Hepatic stellate cell (primary cell): ENCODE measurements at regions not wholly inside any gene's neighbourhood (a gene's known extent, or its start where the extent isn't known, plus 50 kb on each side); places are given as distances from the start of the nearest gene placed in this dataset.
"Not testable (repeated sequence)": the region's sequence is repeated elsewhere in the genome, so short reads cannot be mapped to it uniquely, and the experiment has no call there.

Experiments used
- DNase-seq: peaks from one replicate; pipeline ENCODE4 v3.0.0; 2011; ENCODE audit warnings: low spot score

DNA sequence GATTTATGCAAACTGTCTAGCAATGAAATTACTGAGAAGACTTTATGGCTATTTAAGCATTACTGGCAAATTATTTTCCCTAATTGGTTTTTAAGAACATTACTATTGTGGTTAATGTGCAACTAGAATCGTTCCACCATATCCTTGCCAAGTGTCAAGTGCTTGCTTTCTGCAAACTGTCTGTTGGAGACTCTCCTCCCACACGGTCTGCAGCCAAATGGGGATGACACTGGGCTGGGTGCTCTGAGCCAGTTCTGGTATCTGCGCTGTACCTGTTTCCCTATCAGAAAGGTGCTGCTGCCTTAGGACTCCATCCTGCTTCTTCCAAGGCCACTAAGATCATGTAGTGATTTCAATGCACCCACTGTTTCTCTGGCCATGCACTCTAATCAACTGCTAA, 110.4 kb downstream of the RAMP3 start:
- DNase-seq, result no peak

DNA sequence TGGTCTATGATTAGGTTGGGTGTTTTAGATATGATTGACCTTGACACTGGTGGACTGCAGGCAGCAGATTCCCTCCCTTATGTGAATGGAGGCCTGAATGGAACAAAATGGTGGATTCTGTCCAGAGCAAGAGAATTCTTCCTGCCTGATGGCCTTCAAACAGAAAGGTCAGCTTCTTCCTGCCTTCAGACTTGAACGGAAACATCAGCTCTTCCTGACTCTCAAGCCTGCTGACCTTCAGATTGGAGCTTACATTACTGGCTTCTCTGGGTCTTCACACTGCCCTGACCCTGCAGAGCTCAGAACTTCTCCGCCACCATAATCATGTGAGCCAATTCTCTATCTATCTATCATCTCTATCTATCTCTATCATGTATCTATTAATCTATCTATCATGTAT, 111.6 kb downstream of the RAMP3 start:
- DNase-seq, result no peak

- DNase-seq, result no peak
Measured at GRCh38 chr7:45278763-45279398, 121.3 kb downstream of the RAMP3 start.

DNA sequence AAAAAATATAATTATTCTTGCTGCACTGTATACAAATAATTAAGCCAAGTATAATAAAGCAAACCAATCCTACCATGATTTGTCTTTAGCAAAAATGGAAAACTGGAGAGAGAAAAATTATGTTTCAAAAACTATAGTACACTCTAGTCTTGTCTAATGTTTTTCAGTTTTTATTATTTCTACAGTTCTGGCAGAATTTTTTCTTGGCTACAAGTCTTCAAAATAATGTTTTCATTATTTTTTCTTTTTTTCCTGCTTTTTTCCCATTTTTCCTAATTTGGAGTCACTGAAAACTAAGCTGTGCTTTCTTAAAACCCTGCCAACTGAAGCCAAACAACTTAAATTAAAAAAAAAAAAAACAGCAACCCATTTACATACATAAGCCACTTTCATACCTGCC, 132.0 kb downstream of the RAMP3 start:
- not testable (repeated sequence) for DNase-seq

DNA sequence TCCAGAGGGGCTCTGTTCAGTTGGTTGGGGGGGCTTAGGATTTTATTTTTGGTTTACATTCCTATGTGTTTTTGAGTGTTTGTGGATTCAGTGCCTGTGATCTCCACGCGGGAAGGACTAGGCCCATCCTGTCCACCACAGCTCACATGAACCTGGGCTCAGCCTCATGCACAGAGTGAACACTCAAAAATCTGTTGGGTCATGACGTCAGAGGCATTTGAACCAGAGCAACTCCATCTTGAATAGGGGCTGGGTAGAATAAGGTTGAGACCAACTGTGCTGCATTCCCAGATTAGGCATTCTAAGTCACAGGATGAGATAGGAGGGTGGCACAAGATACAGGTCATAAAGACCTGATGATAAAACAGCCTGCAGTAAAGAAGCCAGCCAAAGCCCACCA, 133.3 kb downstream of the RAMP3 start:
- DNase-seq, result no peak

DNA sequence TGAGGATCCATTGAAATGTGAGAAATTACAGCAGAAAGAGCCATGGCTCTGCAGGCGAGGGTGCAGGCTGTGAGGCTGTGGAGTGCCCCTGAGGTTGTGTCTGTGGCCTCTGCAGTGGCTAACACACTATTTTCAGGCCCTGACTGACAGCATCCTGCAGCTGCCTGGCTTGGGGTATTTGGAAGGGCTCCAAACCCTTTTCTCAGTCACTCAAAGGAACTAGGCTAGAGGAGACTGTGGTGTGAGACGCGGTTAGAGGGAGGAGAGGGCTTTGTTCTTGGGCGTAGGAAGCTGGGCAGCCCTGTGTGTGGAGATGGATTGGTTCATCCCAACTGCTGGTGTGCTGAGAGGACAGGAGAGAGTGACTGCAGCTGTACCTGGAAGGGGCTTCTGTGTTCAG, 134.9 kb downstream of the RAMP3 start:
- no peak for DNase-seq

GRCh38 chr7:45293295-45293942, 135.8 kb downstream of the RAMP3 start:
- DNase-seq, result no peak

GRCh38 chr7:45294559-45294958, 137.0 kb downstream of the RAMP3 start:
- DNase-seq, result no peak

DNA sequence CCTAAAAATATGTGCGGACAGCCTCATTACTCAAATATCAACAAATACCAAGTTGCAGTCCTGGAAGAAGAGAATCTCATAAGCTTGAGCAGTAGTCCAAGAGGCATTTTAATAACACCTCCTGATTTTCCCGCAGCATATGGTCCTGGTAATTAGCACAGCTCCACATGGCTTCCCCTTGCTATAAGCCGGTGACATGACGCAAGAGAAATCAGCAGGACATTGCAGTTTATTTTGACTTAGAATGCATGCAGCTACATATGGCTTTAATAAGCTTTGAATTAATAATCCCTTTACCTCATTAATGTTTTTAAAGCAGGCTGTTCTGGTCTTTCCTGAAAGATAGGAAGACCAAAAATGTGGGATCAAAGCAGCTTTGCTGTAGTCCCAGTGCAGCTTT, 137.6 kb downstream of the RAMP3 start:
- no peak for DNase-seq

- DNase-seq, result no peak
Measured at GRCh38 chr7:45296748-45297147, 139.2 kb downstream of the RAMP3 start.

GRCh38 chr7:45306752-45307305, 149.2 kb downstream of the RAMP3 start:
- DNase-seq, result no peak

DNA sequence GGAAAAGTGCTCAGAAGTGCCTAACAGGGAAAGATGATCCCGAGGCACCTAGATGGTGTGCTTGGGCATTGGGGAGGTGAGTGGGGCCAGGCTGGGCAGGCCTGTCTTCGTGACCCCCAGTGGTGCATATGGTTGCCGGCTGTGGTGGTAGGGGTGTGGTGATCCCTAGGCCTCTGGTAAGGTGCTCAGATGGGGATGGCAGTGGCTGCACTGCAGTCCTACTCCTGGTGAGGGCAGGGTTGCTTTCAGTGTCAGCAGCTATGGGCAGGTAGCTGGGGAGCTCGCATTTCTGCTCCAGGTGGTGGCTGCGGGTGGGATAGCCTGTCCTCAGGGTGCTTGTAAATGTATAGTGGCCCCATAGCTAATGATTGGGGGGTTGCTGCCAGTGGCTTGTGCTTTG, 154.0 kb downstream of the RAMP3 start:
- DNase-seq, result no peak

- not testable (repeated sequence) for DNase-seq
Measured at GRCh38 chr7:45315512-45315911, 157.9 kb downstream of the RAMP3 start.

DNA sequence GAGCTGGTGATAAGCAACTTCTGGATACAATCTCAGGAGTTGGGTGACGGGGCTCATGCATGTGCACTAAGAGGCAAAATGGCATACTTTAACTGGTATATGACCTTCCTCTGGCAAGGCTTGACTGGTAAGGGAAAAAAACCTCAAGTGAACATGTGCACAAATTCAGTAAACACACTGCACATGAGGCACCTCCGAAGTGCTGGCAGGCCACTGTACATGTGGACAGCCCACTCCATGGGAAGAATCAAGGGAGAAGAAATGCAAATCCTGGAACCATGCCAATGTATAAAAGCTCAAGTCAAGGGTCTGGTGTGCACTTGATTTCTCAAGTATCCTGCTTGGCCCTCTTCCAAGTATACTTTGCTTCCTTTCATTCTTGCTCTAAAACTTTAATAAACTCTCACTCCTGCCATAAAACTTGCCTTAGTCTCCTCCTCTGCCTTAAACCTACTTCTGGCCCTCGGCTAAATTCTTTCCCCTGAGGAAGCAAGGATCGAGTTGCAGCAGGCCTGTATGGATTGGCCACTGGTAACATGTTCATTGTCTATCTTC, 167.2 kb downstream of the RAMP3 start:
- DNase-seq, result no peak

DNA sequence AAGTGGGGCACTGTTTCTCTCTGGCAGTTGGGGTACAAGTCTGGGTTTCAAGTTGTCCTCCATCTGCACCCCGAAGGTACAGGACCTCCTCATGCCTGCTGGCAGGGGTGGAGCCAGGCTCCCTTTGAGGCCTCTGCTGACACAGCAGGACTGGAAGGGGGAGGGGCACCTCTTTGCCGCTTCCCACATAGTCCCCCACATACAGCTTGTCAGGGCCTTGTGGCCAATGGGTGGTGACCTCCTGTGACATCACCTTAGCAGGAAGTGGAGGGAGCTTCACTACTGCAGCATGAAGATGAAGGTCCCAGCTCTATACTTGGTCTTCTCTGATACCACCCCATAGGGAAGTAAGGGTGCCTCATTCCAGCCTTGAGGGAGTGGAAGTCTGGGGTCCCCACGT, 167.8 kb downstream of the RAMP3 start:
- no peak for DNase-seq

DNA sequence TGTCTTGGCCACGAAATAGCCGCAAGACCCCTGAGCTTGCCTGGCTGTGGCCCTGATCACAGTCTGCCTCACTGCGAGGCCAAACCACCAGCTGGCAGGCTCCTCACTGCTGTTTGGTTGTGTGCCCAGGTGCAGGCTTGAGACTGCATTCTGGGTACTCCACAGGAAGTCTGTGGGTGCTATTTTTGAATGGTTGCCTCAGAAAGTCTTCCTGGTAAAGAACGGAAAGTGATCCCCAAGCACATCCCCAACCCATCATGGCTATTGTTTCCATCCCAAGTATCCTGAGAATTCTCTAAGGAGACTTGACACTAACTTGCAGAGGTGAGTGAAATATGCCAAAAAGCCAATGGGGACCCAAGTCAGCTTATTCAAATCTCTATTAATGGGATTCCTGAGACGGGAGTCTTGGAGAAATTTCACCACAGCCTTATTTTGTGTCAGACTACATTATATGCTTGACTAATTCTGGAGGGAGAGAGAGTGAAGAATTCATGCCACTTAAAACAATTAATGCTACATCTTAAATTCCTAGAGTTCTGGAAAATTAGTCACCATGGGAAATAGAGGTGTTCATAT, 170.9 kb downstream of the RAMP3 start:
- DNase-seq, result no peak

DNA sequence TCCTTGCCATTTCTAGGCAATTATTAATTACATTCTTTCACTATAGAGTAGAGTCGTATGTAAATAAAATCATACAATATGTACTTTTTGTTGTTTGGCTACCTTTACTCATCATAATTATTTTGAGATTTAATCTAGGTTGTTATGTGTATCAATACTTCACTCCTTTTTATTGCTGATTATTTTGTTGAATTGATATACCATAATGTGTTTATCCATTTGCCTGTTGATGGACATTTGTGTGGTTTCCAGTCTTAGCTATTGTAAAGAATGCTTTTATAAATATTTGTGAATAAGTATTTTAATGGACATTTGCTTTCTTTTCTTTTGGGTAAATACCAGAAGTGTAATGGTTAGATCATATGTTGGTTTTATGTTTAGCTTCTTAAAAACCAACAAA, 174.0 kb downstream of the RAMP3 start:
- no peak for DNase-seq

GRCh38 chr7:45335024-45335423, 177.4 kb downstream of the RAMP3 start:
- not testable (repeated sequence) for DNase-seq

DNA sequence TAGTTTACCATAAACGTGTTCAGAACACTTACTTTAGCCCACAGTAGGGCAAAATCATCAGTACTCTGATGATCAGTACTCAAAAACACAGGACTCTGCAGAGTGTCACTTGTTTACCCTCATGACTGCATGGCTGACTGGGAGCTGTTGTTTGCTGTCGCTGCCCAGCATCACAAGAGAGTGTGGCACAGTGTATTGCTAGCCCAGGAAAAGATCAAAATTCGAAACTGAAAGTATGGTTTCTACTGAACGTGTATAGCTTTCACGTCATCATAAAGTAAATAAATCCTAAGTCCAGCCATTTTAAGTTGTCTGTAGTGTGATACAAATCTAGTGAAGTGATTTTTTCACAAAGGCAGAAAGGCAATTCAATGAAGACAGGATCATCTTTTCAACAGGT, 184.6 kb downstream of the RAMP3 start:
- DNase-seq, result no peak

GRCh38 chr7:45343746-45344145, 186.2 kb downstream of the RAMP3 start:
- DNase-seq, result no peak

- peak; percentile 7 for DNase-seq
Measured at GRCh38 chr7:45347804-45348203, 190.2 kb downstream of the RAMP3 start.

- DNase-seq, result no peak
Measured at GRCh38 chr7:45349090-45349489, 191.5 kb downstream of the RAMP3 start.

DNA sequence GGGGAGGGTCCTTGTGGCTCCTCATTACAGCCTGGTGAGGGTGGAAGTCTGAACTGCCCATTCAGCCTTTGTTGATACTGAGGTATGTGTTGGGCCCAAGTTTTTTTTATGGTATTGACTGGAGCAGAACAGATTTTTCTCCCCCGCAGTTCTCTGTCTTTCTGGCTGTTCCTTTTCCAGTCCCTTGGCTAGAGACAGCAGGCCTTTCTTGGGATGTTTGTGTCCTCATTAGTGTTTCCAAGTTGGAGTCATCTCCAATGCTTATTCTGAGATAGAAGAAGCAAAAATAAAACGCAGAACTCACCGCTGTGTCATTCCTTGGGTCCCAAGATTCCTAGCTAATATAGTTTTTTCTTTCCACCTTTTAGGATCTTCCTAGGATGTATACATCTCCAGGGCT, 193.3 kb downstream of the RAMP3 start:
- DNase-seq, result no peak
